Activated CD4-positive, alpha-beta T cell treated with anti-CD3 and anti-CD28 coated beads, Interleukin-10, Interleukin-2, amounts not matched to agents 100 ng/mL and 50 ng/mL, durations not matched to agents 16 hours and 8 hours (primary cell): ENCODE measurements at regions not wholly inside any gene's neighbourhood (a gene's known extent, or its start where the extent isn't known, plus 50 kb on each side); places are given as distances from the start of the nearest gene placed in this dataset.

Experiments used
- DNase-seq: peaks from one replicate; pipeline ENCODE4 v3.0.0-alpha.2; 2020

DNA sequence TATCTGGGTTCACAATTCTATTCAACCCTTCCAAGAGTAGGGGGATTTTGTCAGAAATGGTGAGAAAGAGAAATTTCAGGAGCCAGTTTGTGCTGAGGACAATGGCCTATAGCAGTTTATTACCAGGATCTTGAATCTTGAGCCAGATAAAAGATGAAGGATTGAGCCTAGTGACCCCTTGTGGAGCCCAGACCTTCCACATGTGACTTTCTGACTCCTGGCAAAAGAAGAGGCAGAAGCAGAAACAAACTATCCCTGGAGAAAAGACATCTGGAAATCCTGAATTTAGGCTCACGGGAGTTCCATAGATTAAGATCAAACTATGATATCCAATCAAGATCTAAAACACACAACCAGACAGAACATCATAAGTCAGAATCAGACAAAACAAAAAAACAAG, 60.9 kb upstream of the CHRM2 start:
- DNase-seq = no peak

DNA sequence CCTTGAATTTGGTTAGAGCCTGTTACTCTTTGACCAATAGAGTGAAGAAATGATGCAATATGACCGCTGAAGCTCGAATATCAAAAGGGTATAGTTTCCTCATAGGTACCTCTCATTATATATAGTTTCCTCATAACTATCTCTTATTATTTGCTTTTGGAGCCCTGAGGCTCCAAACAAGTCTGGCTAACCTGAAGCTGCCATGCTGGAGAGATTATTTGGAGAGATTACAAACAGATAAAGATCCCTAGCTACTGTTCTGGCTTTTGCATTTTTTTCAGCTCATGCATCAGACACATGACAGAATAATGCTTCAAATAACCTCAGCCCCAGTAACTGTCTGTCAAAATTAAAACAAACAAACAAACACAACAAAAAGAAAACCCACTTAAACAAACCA, 65.4 kb upstream of the CHRM2 start:
- no peak for DNase-seq

DNA sequence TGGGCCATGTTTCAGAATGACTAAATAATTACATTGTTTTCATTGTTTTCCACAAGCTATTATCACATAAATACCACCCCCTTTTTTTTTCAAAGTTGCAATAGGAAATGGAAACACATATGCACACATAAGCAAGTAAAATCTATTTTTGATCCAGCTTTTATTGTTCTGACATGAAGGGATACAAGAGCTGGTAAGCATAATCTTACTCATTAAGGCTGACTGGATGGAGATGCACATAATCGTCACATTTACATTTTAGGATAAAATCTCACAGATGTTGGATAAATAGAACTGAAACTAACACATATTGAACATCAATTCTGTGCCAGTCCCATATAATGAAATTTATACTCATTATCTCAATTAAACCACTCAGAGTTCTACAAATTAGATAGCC, 84.5 kb upstream of the CHRM2 start:
- no peak for DNase-seq

DNA sequence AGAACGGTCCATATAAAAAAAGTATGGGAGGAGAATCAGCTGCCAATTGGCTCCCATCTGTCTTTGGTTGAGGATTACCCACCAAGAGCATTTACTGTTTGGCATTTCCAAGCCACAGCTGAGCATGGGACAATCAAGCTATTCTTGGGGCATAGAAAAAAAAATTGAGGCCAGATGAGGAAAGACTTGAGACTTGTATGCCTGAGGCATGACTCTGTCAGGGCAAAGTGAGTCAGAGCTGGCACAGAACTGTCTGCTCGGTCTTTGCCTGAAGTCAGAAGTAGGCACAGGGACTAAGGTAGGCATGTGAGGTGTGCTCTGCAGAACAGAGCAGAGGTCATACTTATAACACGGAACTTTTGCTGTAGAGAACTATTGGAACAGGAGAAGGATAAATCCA, 126.5 kb upstream of the CHRM2 start:
- DNase-seq = no peak

DNA sequence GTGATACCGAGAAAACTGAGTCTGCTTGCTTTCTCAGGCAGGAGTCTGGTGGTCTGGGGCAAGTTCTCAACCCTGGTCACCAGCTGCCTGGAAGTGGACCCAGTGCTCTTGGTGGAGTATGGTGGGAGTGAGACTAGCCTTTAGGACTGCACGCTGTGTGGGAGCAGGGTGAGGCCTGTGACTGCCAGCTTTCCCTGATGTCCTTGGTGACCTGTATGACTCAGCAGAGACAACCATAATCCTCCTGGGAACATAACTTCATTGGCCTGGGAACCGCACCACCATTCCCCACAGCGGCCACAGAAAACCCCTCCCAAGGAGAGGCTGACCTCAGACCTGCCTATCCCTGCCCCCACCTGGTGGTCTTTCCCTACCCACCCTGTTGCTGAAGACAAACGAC, 139.5 kb upstream of the CHRM2 start:
- no peak for DNase-seq

DNA sequence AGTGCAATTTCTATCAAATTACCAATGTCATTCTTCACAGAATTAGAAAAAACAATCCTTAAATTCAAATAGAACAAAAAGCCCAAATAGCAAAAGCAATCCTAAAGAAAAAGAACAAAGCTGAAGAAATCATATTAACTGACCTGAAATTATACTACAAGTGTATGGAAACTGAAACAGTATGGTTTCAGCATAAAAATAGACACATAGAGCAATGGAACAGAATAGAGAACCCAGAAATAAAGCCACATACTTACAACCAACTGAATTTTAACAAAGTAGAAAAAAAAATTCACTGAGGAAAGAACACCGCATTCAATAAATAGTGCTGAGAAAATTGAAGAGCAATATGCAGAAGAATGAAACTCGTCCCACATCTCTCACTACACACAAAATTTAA, 142.0 kb upstream of the CHRM2 start:
- no peak for DNase-seq

DNA sequence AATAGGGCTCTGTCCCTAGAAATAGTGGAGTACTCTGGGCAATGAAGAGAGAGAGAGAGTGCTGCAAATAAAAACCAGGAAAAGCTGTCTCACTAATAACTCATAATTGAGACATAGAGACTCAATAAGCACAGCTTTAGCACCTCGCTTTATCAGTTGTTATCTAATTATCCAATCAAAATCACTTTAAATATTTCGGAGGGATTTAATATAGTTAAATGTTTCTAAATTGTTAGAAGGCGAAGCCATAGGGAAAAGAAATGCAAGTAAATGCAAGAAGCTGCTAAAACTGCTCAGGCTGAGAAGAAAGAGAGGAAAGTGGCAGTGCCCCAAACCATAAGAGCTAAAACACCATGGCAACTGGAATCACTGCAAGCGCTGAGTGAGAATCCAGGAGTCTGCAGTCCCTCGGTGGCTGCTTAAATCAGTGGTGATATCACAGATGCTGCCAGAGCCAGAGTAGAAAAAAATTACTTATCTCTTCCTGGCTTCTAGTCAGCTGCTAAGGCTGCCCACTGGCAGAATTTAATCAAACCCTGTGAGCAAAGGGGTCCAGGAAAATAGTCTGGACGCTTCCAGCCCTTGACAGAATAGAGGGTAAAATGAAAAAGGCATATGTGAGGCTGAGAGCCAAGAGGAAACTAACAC, 150.4 kb upstream of the CHRM2 start:
- DNase-seq = no peak

DNA sequence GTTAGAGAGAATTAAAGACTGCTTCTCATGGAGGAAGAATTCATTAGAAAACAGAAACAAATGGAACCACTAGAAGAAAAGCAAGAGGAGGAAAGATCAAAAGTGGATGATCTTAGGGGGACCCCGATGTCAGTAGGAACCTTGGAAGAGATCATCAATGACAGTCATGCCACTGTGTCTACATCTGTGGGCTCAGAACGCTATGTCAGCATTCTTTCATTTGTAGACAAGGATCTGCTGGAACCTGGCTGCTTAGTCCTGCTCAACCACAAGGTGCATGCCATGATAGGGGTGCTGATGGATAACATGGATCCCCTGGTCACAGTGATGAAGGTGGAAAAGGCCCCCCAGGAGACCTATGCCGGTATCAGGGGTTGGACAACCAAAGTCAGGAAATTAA, 154.4 kb upstream of the CHRM2 start:
- DNase-seq = no peak

DNA sequence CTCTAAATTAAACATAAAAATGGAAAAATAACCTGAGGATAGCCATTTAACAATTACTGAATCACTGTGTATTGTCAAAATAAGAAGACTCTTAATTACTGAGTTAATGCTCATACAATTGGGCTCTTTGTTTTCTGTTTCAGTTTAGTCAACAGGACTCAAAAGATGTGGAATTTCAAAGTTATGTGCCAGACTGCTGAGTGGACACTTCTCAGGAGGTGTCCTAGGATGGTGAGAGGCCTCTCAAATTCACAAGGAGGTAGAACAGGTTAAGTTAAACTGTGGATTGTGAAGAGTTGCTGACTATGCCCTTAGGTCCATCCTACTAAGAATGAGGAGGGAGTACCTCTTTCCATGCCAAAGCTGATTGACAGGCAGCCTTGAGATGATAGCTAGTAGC, 157.7 kb upstream of the CHRM2 start:
- DNase-seq = no peak

DNA sequence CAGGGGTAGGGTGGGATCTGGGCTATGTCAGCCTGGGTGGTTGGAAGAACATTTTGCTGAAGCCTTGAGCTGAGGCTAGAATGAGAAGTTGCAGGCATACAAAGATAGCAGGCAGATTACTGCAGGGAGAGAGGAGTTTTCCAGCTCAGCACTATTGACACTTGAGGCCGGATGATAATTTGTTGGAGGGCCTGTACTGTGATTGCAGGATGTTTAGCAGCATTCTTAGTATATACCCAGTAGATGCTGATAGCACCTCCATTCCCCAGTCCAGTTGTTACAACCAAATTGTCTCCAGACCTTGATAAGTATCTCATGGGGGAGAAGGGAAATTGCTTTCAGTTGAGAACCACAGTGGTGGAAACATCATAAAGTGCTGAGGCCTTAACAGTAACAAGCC, 158.6 kb upstream of the CHRM2 start:
- DNase-seq = no peak

DNA sequence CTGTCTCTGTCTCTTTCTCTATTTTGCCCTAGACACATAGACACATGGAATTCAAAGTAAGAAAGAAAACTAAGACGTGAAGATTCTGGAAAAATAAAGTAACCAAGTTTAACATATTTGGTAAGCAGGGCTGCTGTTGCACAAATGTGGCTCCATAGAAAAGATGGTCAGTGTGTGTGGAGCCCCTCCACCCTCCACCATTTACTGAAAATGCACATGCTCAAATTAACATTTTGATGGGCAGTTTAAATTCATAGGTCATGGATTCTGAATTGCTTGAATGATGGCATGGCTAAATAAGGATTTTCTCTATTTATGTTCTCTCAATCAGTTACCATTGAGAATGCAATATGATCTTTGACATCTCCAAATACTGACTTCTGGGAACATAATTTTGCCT, 165.5 kb upstream of the CHRM2 start:
- DNase-seq = no peak

DNA sequence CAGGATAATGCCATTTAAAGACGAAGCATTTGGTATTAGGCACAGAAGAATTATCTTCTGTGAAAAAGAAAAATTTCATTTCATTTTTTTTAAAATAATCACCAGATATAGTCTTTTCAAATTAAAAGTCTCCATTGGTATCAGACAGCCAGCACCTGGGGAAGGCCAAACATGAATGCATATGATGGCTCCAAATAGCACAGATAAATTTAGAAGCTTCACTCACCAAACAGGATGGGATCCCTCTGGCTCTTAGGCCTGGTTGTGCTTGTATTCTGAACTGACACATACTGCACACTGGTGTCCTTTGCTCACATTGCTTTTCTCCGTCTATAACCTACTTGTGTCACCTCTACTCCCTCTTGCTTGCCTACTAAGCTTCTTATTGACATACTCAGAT, 169.5 kb upstream of the CHRM2 start:
- DNase-seq = no peak

DNA sequence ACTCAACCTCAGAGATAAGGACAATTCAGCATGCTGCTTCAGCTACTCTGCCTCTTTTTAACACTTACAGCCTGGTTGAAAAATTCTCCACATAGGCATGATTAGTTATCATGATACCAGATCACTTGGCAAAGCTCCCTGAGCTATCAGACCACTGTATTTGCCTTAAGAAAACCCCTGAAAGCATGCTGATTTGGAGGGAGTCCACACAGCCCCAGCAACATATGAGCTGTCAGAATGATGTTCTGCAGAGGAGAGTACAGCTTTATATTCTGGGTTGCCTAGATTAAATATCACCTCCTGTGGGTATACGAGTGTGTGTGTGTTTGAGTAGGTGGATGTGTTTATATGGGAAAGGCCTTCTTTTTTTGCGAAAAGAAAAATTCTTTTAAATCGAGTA, 170.2 kb upstream of the CHRM2 start:
- DNase-seq = no peak

DNA sequence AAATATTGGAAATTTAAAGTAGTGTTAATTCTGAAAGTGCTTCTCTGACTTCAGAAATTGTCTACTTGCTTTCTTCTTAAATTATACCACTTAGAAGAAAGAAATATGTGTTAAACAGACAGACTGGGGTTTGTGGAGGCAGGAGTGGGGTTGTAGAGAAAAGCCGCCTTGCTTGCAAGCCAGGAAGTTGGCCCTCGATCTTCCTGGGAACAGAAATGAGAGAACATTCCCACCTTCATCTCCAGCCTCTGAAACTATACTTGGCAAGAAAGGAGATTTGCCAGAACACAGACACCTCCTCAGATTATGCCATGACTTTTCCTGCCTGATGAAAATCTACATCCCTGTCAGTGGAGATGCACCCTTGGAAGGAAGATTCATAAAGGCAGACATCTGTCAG, 171.2 kb upstream of the CHRM2 start:
- DNase-seq = no peak

DNA sequence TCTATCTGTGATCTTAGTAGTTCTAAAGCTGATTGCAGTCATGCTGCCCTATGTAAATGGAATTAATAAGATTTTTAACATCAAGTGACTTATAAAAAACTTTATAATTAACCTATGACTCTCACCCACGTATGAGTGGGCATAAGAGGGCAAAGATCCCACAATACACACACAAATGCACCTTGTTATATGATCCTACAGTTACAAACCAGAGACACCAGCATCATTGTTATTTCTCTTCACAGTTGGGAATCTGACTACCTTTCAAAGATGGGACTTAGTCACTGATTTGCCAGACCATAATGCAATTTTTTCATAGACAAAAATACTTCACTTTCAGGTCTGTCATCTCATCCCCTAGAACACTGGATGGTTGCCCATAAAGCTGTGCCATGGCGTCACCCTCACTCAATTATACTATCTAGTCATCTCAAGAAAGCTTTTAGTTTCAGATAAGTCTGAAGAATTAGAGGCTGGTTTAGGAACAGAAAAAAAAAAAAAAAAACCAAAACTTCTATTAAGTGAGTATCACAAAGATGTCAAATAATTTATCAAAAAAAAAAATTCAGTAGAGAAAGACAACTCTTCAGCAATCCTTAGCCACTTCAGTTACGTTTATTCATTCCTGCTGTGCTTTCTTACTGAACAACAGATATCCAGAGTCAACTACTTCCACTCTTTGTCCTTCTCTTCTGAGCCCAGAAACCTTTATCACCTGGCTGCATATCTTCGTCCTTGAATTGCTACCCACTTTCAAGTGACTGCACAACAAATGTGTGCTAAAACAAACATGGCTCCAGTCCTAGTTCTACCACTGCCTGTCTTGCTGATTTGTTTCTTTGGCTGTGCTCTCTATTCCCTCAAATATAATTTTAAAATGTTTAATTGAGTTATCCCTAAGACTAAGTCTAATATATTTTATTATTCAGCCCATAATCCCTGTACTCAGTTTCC, 175.0 kb upstream of the CHRM2 start:
- DNase-seq = no peak

DNA sequence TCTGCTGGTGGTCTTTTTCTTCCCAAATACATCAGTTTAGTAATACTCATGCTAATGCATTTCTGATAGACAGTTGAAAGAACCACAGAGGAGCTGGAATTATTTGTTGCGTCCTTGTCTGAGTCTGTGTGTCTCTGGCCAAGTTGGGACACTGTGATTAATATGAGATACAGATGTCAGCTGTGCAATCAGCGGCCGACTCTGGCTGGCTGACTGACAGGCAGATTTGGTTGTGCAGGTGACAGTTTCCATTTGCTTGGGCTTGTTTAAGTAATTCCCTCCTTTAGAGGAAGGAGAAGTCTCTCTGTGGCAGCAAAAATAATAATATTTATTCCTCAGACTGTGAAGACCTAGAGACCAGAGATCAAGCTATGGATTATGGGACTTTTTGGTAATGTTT, 176.2 kb upstream of the CHRM2 start:
- DNase-seq = no peak

DNA sequence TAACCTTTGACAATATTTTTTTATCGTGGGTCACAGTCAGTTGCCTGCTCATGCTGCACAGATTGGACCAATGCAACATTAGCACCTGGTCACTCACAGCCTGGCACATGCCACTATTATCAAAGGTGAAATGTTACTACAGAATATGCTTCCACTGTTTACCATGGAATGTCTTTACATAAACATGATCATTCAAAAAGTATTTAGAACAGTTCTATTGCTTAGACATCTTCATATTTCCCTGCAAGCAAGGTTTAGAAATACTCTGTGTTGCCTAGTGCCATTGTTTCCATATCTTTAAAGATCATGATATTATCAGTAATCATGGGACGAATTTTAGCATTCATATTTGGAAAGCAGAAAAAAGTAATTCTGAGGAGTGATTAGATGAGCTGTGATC, 179.9 kb upstream of the CHRM2 start:
- DNase-seq = no peak

DNA sequence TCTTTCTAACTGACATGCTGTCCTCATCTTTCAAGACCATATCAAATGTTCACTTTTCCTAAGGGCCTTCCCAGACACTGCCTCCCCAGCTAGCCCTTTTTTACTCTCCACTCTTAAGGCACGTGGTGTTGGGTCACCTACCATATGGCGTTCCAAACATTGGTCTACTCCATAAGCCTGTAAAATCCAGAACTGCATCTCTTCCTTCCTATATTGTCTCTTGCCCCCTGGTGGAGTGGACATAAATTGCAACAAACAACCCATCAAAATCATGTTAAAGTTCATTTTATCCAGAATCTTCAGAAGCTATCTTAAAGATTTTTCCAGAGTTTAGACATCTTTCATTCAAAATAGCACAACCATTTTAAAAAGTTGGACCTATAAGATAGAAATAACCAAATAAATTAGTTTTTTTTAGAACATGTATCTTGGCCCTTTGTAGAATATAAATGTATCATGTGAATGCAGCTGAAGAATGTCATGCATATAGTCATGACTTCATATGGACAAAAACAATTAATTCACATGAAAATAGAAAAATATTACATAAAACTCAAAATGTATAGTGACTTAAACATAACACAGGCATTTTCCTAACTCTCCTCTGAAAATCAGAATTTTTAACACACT, 180.6 kb upstream of the CHRM2 start:
- DNase-seq = peak; percentile 1

DNA sequence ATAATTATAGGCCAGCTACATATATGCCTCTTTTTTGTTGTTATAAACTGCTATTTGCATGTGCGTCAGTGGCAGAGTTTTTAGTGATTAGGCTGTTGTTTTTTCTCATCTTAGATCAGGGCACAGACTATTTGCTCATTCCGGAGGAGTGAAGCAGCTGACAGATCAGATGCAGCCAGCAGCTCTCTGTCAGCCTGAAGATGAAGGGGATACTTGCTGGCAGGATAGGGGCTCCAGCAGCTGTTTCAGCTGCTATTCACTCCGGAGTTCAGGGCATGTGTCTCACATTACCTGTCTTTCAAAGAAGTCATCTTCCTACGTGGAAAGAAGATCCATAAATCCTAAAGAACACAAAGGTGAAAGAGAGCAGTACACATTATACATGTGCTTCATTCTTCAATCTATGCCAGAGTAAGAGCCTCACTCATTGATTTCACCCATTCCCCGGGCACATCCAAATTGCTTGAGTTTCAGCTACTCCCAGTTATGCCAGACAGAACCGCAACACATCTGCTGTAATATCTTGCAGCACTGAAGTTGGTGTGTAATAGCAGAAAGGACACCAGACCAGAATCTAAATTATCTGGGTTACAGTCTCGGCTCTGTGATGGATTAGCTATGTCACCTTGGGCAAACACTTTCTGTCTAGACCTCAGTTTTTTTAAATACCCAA, 182.8 kb upstream of the CHRM2 start:
- DNase-seq = no peak

DNA sequence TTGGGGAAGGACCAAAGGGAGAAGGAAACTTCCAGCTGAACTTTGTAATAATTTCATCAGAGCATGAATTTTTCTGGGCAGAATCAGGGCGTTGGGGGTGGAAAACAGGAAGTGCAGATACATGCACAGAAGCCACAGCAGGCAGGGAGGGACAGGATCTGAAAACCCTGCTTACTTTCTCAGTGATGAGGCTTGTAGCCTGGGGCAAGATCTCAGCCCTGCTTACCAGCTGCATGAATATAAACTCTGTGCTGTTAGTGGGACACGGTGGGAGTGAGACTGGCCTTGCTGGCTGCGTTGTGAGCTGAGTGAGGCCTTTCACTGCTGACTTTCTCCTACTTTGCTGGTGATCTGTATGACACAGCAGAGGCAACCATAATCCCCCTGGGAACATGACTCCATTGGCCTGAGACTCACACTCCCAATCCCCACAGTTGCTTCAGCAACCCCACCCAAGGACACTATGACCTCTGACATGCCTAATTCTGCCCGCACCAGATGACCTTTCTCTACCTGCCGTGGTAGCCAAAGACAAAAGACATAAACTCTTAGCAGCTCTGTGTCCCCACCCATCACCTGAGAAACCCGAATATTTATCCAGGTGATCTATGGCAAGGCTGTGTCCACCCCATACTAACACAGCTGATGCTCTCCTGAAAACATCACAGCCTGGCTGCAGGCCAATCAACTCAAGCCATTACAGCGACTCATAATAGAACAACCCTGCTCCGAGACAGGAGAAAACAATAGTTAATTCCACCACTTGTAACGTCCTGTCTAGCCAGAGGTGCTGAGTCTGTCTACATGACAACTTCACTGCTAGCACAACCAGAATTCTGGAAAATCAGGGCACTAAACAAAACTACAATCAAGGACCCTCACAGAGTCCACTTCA, 190.7 kb upstream of the CHRM2 start:
- no peak for DNase-seq

DNA sequence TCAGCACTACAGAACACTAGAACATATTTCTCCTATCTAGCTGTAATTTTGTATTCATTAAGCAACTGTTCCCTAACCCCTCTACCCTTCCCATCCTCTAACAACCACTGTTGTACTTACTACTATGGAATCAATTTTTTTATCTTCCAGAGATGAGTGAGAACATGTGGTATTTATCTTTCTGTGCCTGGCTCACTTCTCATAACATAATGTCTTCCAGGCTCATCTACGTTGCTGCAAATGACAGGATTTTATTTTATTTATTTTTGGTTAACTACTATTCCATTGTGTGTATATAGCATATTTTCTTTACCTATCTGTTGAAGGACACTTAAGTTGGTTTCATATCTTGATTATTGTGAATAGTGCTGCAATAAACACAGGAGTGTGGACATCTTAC, 200.9 kb upstream of the CHRM2 start:
- no peak for DNase-seq

DNA sequence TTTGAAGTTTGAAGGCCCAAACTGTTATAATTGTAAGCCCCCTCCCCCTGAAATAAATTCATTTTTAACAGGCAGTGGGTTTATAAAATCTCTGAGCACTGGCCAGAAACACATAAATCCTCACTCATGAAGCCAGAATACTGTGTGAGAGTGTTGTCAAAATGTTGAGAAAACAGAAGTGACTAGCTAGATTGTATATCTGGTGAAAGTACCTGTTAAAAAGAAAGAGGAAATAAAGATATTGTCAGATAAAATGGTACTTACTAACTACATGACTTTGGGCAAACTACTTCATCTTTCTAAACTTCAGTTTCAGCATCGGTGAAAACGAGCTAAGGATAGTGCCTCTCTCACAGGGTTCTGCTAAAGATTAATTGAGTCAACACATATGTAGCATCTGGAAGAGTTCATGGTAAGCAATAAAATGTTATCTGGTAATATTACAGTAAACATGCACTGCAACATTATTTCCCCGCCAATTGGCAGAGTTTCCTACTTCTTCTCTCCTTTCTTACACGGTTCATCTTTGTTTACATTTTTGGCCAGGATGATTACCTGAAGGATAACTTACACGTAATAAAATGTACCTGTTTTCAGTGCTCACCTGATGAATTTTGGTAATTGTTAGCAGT, 202.5 kb upstream of the CHRM2 start:
- no peak for DNase-seq
